ENCODE measurements at regions not wholly inside any gene's neighbourhood (a gene's known extent, or its start where the extent isn't known, plus 50 kb on each side); places are given as distances from the start of the nearest gene placed in this dataset.

DNA sequence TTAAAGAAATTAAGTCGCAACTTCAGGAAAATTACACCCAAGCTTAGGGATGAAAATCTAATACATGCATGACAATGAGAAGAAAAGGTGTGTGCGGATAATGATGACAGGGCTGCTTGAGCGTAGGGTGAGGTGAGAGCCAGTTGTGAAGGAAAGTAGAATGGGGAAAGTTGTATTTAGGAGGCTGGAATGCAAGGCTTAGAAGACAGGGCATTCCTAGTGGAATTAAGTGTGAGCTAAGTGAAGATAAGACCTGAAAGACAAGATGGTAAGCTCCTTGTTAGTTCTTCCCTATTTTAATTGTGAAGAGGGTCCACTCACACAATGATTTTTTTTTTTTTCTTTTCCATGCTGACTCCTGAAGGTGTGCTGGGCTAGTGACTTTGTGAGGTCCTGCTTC is 519.5 kb upstream of the SALL1 start:
- Histone ChIP-seq H3K36me3 (no peaks in the 10 kb centered on the region), H3K9me3 (replicated peaks) (no peaks in the 10 kb centered on the region), H3K4me1 (no peaks in the 10 kb centered on the region), H3K27ac (replicated peaks) (no peak overlapping the region), H3K27me3 (ENCODE audit: low read depth) (no peaks in the 10 kb centered on the region), H3K4me3 (no peak overlapping the region)
- DNase-seq = no peak
- TF ChIP-seq, protein P1, sequence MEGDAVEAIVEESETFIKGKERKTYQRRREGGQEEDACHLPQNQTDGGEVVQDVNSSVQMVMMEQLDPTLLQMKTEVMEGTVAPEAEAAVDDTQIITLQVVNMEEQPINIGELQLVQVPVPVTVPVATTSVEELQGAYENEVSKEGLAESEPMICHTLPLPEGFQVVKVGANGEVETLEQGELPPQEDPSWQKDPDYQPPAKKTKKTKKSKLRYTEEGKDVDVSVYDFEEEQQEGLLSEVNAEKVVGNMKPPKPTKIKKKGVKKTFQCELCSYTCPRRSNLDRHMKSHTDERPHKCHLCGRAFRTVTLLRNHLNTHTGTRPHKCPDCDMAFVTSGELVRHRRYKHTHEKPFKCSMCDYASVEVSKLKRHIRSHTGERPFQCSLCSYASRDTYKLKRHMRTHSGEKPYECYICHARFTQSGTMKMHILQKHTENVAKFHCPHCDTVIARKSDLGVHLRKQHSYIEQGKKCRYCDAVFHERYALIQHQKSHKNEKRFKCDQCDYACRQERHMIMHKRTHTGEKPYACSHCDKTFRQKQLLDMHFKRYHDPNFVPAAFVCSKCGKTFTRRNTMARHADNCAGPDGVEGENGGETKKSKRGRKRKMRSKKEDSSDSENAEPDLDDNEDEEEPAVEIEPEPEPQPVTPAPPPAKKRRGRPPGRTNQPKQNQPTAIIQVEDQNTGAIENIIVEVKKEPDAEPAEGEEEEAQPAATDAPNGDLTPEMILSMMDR (IDR thresholded peaks at IDR 0.05; ENCODE audit: borderline replicate concordance) = no peak
- intact Hi-C loops (cut with micrococcal nuclease) = no loop called here

DNA sequence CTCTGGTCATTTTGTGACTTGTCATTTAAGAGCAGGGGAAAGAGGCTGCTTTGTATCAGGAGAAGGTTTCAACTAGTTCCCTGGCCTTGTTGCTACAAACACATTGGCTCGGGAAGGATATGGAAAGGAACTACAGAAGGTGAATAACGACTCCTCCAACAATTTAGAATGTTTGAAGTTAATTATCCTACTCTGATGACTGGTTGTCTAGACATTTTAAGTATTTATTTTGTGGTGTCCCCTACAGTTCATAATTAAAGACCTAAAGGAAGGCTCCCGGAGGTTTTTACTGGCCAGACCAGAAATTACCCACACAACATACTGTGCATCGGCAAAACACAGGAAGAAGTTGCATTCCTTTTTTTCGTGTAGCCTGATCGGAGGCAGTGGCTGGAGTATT is 515.8 kb upstream of the SALL1 start:
- intact Hi-C loops (cut with micrococcal nuclease) = no loop called here
- no peaks in the 10 kb centered on the region for H3K27me3 ChIP-seq (ENCODE audit: low read depth)
- no peak for DNase-seq
- H3K4me1 ChIP-seq = no peaks in the 10 kb centered on the region
- H3K27ac ChIP-seq (replicated peaks) = no peak overlapping the region
- H3K36me3 ChIP-seq = no peaks in the 10 kb centered on the region
- H3K9me3 ChIP-seq (replicated peaks) = no peaks in the 10 kb centered on the region
- no peak overlapping the region for H3K4me3 ChIP-seq
- TF ChIP-seq, protein P1 (IDR thresholded peaks at IDR 0.05; ENCODE audit: borderline replicate concordance) = no peak

DNA sequence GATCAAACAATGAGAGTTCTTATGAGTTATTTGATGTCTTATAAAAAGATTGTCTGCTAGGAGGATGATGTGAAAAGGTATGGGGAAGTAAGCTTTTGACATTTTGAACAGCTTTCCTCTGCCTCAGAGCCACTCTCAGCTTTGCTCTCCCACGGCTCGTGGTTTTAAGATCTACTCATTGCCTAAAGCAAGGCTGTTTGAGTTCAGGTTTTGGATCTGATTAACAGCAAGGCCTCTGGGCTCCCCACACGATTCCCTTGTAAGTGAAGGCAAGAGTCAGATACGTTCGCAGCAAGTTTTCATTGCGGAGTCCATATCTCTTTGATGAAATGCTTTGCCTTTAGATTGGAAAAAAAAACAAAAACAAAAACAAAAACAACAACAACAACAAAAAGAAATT is 515.0 kb upstream of the SALL1 start:
- Histone ChIP-seq H3K36me3 (no peaks in the 10 kb centered on the region), H3K27me3 (ENCODE audit: low read depth) (no peaks in the 10 kb centered on the region), H3K4me3 (no peak overlapping the region), H3K27ac (replicated peaks) (no peak overlapping the region), H3K9me3 (replicated peaks) (no peaks in the 10 kb centered on the region), H3K4me1 (no peaks in the 10 kb centered on the region)
- TF ChIP-seq, protein P1 (IDR thresholded peaks at IDR 0.05; ENCODE audit: borderline replicate concordance) = no peak
- intact Hi-C loops (cut with micrococcal nuclease) = no loop called here
- DNase-seq = no peak

DNA sequence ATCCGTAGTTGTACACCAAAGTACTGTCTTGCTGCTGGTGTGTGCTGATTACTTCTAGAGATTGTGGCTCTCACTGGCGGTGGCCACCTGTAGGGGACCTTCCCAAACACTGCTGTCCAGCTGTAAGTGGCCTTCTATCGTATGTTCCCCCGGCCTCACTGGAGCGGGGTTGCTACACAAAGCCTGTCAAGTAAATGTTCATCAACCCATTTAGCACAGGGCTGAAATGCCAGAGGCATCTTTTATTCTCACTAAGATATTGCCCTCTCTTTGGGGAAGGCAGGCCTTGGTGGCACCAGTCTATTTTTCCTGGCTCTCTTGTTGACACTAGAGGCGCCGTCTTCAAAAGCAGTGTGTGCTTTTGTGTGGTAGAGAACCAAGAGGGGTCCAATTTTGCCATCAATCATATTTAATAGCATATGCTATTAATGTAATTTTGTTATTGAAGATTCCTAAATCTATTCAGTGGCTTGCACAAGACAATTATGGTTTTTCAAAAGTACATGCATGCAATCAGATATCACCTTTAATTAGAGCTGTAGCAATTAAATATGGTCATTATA is 514.4 kb upstream of the SALL1 start:
- no peaks in the 10 kb centered on the region for H3K9me3 ChIP-seq (replicated peaks)
- no peaks in the 10 kb centered on the region for H3K27me3 ChIP-seq (ENCODE audit: low read depth)
- no peaks in the 10 kb centered on the region for H3K36me3 ChIP-seq
- no peaks in the 10 kb centered on the region for H3K4me1 ChIP-seq
- H3K27ac ChIP-seq (replicated peaks) = no peak overlapping the region
- intact Hi-C loops (cut with micrococcal nuclease) = no loop called here
- no peak overlapping the region for H3K4me3 ChIP-seq
- TF ChIP-seq, protein P1 (IDR thresholded peaks at IDR 0.05; ENCODE audit: borderline replicate concordance) = no peak
- DNase-seq = no peak

DNA sequence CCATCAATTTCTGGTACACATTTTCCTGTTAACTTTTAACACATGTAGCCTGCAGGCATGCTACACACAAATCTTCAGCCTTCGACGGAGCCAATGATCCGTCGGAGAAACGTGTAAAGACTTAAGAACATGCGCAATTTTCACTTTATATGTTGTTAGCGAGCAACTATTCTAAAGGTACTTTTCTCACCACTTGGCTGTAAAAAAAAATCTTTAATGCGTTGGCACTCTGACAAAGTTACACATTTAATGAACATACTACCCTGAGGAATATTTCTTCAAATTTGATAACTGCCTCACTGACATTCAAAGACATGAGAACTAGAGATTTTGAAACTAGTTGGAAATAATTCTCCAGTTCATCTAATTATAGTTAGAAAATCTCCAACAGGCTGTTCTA is 507.5 kb upstream of the SALL1 start:
- TF ChIP-seq, protein P1 (IDR thresholded peaks at IDR 0.05; ENCODE audit: borderline replicate concordance) = no peak
- Histone ChIP-seq H3K9me3 (replicated peaks) (peaks cover 21% of the 10 kb centered on the region), H3K36me3 (no peaks in the 10 kb centered on the region), H3K4me3 (no peak overlapping the region), H3K27me3 (ENCODE audit: low read depth) (no peaks in the 10 kb centered on the region), H3K4me1 (no peaks in the 10 kb centered on the region), H3K27ac (replicated peaks) (no peak overlapping the region)
- DNase-seq = no peak
- intact Hi-C loops (cut with micrococcal nuclease) = no loop called here

Data from left ventricle myocardium inferior (tissue), 1 donor.